ENCODE measurements at regions not wholly inside any gene's neighbourhood (a gene's known extent, or its start where the extent isn't known, plus 50 kb on each side); places are given as distances from the start of the nearest gene placed in this dataset.

- peaks cover 4% of the 10 kb centered on the region for H3K9me3 ChIP-seq
- Mint-ChIP-seq H3K36me3 (peaks cover 4% of the 10 kb centered on the region), H3K9me3 (peaks cover 5 to 17% (median 10%) of the 10 kb centered on the region in 3 donors), H3K4me1 (peaks cover 8 to 17% (median 13%) of the 10 kb centered on the region in 3 donors), H3K27me3 (no peaks in the 10 kb centered on the region), H3K27ac (no peak overlapping the region), H3K4me3 (no peak overlapping the region)
- CTCF ChIA-PET = interaction anchor here (0.7 kb wide), 2 partner anchors 50 to 170 kb away, joined by 3 read pairs; no protein-coding TSS in a partner anchor
- H3K4me1 ChIP-seq (ENCODE audit: control insufficient read depth in 1 of 2, extremely low read depth in 1 of 2, insufficient read depth in 2 of 2, low read length in 2 of 2) = peaks cover 0 to 17% of the 10 kb centered on the region in 2 experiments
- no peaks in the 10 kb centered on the region for H3K36me3 ChIP-seq (ENCODE audit: control insufficient read depth in 2 of 2, extremely low read depth in 1 of 2, insufficient read depth in 1 of 2, low read length in 1 of 2)
- WGBS (ENCODE audit: insufficient coverage) = 40% methylated on average over 1 of the region's 2 CpGs
- peak in 1 of 4 experiments; percentile 71 for ATAC-seq (replicated peaks in 1 of 4)
- no peaks in the 10 kb centered on the region for H3K27me3 ChIP-seq (replicated peaks in 1 of 2; ENCODE audit: control insufficient read depth in 2 of 2, extremely low read depth in 1 of 2, insufficient read depth in 2 of 2, low read length in 1 of 2)
- no peak for DNase-seq
- POLR2A ChIA-PET = interaction anchor here in 1 of 2 donors (0.5 kb wide), 1 partner anchor 20 kb away, joined by 6 read pairs; no protein-coding TSS in a partner anchor
- H3K4me3 ChIP-seq (ENCODE audit: control insufficient read depth in 1 of 2, extremely low read depth in 1 of 2, low read length in 1 of 2) = no peak overlapping the region
- no peak overlapping the region for H3K27ac ChIP-seq (ENCODE audit: low read length)
Measured at GRCh38 chr4:54909961-54910360, 215.4 kb downstream of the KDR start.

- Mint-ChIP-seq H3K9me3 (peaks cover 5 to 17% (median 10%) of the 10 kb centered on the region in 3 donors), H3K27me3 (no peaks in the 10 kb centered on the region), H3K27ac (no peak overlapping the region), H3K4me1 (peaks cover 8 to 17% (median 13%) of the 10 kb centered on the region in 3 donors), H3K36me3 (peaks cover 4% of the 10 kb centered on the region), H3K4me3 (no peak overlapping the region)
- ChIA-PET POLR2A (no interaction called here), CTCF (no interaction called here)
- ATAC-seq (replicated peaks in 1 of 4) (no peak), DNase-seq (no peak)
- Histone ChIP-seq H3K27me3 (replicated peaks in 1 of 2; ENCODE audit: control insufficient read depth in 2 of 2, extremely low read depth in 1 of 2, insufficient read depth in 2 of 2, low read length in 1 of 2) (no peaks in the 10 kb centered on the region), H3K27ac (ENCODE audit: low read length) (no peak overlapping the region), H3K9me3 (peaks cover 4% of the 10 kb centered on the region), H3K4me1 (ENCODE audit: control insufficient read depth in 1 of 2, extremely low read depth in 1 of 2, insufficient read depth in 2 of 2, low read length in 2 of 2) (peaks cover 0 to 17% of the 10 kb centered on the region in 2 experiments), H3K4me3 (ENCODE audit: control insufficient read depth in 1 of 2, extremely low read depth in 1 of 2, low read length in 1 of 2) (no peak overlapping the region), H3K36me3 (ENCODE audit: control insufficient read depth in 2 of 2, extremely low read depth in 1 of 2, insufficient read depth in 1 of 2, low read length in 1 of 2) (no peaks in the 10 kb centered on the region)
- 57% methylated on average over 2 of the region's 3 CpGs for WGBS (ENCODE audit: insufficient coverage)
Measured at GRCh38 chr4:54908763-54909162, 216.6 kb downstream of the KDR start.

GRCh38 chr4:54904953-54905352 lies 220.4 kb downstream of the KDR start:
- H3K9me3 Mint-ChIP-seq = peaks cover 5 to 17% (median 10%) of the 10 kb centered on the region in 3 donors
- peaks cover 4% of the 10 kb centered on the region for H3K36me3 Mint-ChIP-seq
- no peak overlapping the region for H3K4me3 Mint-ChIP-seq
- WGBS (ENCODE audit: insufficient coverage) = 88% methylated on average over 1 of the region's 2 CpGs
- H3K4me1 ChIP-seq (ENCODE audit: control insufficient read depth in 1 of 2, extremely low read depth in 1 of 2, insufficient read depth in 2 of 2, low read length in 2 of 2) = peaks cover 0 to 10% of the 10 kb centered on the region in 2 experiments
- H3K27ac ChIP-seq (ENCODE audit: low read length) = no peak overlapping the region
- H3K4me3 ChIP-seq (ENCODE audit: control insufficient read depth in 1 of 2, extremely low read depth in 1 of 2, low read length in 1 of 2) = no peak overlapping the region
- no peaks in the 10 kb centered on the region for H3K27me3 Mint-ChIP-seq
- H3K9me3 ChIP-seq = peaks cover 4% of the 10 kb centered on the region
- DNase-seq = no peak
- peaks cover 4 to 14% (median 9%) of the 10 kb centered on the region in 3 donors for H3K4me1 Mint-ChIP-seq
- H3K27ac Mint-ChIP-seq = no peak overlapping the region
- POLR2A ChIA-PET = no interaction called here
- H3K36me3 ChIP-seq (ENCODE audit: control insufficient read depth in 2 of 2, extremely low read depth in 1 of 2, insufficient read depth in 1 of 2, low read length in 1 of 2) = no peaks in the 10 kb centered on the region
- no peaks in the 10 kb centered on the region for H3K27me3 ChIP-seq (replicated peaks in 1 of 2; ENCODE audit: control insufficient read depth in 2 of 2, extremely low read depth in 1 of 2, insufficient read depth in 2 of 2, low read length in 1 of 2)
- no peak for ATAC-seq (replicated peaks in 1 of 4)
- CTCF ChIA-PET = no interaction called here

- ChIA-PET CTCF (no interaction called here), POLR2A (no interaction called here)
- ATAC-seq (replicated peaks in 1 of 4) = no peak
- Mint-ChIP-seq H3K9me3 (peaks cover 5 to 17% (median 10%) of the 10 kb centered on the region in 3 donors), H3K27ac (no peak overlapping the region), H3K36me3 (peaks cover 4% of the 10 kb centered on the region), H3K27me3 (no peaks in the 10 kb centered on the region), H3K4me1 (peaks cover 0 to 7% (median 3%) of the 10 kb centered on the region in 3 donors), H3K4me3 (no peak overlapping the region)
- H3K27ac ChIP-seq (ENCODE audit: low read length) = no peak overlapping the region
- no peak overlapping the region for H3K4me3 ChIP-seq (ENCODE audit: control insufficient read depth in 1 of 2, extremely low read depth in 1 of 2, low read length in 1 of 2)
- H3K9me3 ChIP-seq = peaks cover 4% of the 10 kb centered on the region
- no peaks in the 10 kb centered on the region for H3K36me3 ChIP-seq (ENCODE audit: control insufficient read depth in 2 of 2, extremely low read depth in 1 of 2, insufficient read depth in 1 of 2, low read length in 1 of 2)
- no peaks in the 10 kb centered on the region for H3K4me1 ChIP-seq (ENCODE audit: control insufficient read depth in 1 of 2, extremely low read depth in 1 of 2, insufficient read depth in 2 of 2, low read length in 2 of 2)
- WGBS (ENCODE audit: insufficient coverage) = 72% methylated on average over 3 of the region's 3 CpGs
- no peaks in the 10 kb centered on the region for H3K27me3 ChIP-seq (replicated peaks in 1 of 2; ENCODE audit: control insufficient read depth in 2 of 2, extremely low read depth in 1 of 2, insufficient read depth in 2 of 2, low read length in 1 of 2)
- no peak for DNase-seq
Measured at GRCh38 chr4:54902976-54903375, 222.4 kb downstream of the KDR start.

- ChIA-PET CTCF (no interaction called here), POLR2A (no interaction called here)
- Histone ChIP-seq H3K27me3 (replicated peaks in 1 of 2; ENCODE audit: control insufficient read depth in 2 of 2, extremely low read depth in 1 of 2, insufficient read depth in 2 of 2, low read length in 1 of 2) (no peaks in the 10 kb centered on the region), H3K4me3 (ENCODE audit: control insufficient read depth in 1 of 2, extremely low read depth in 1 of 2, low read length in 1 of 2) (no peak overlapping the region), H3K9me3 (peaks cover 4% of the 10 kb centered on the region), H3K27ac (ENCODE audit: low read length) (no peak overlapping the region), H3K36me3 (ENCODE audit: control insufficient read depth in 2 of 2, extremely low read depth in 1 of 2, insufficient read depth in 1 of 2, low read length in 1 of 2) (no peaks in the 10 kb centered on the region), H3K4me1 (ENCODE audit: control insufficient read depth in 1 of 2, extremely low read depth in 1 of 2, insufficient read depth in 2 of 2, low read length in 2 of 2) (no peaks in the 10 kb centered on the region)
- Mint-ChIP-seq H3K9me3 (peaks cover 3 to 10% (median 5%) of the 10 kb centered on the region in 3 donors), H3K27me3 (no peaks in the 10 kb centered on the region), H3K4me3 (no peak overlapping the region), H3K27ac (no peak overlapping the region), H3K4me1 (peaks cover 0 to 7% (median 3%) of the 10 kb centered on the region in 3 donors), H3K36me3 (peaks cover 4% of the 10 kb centered on the region)
- DNase-seq = no peak
- whole genome bisulfite sequencing (ENCODE audit: insufficient coverage) = no CpG with 5 or more reads among the region's 1 CpG
- no peak for ATAC-seq (replicated peaks in 1 of 4)
Measured at GRCh38 chr4:54902271-54902670, 223.1 kb downstream of the KDR start.

GRCh38 chr4:54901202-54901601 lies 224.2 kb downstream of the KDR start:
- H3K9me3 Mint-ChIP-seq = peaks cover 1 to 2% (median 2%) of the 10 kb centered on the region in 3 donors
- Histone ChIP-seq H3K27ac (ENCODE audit: low read length) (no peak overlapping the region), H3K27me3 (replicated peaks in 1 of 2; ENCODE audit: control insufficient read depth in 2 of 2, extremely low read depth in 1 of 2, insufficient read depth in 2 of 2, low read length in 1 of 2) (no peaks in the 10 kb centered on the region), H3K36me3 (ENCODE audit: control insufficient read depth in 2 of 2, extremely low read depth in 1 of 2, insufficient read depth in 1 of 2, low read length in 1 of 2) (no peaks in the 10 kb centered on the region), H3K9me3 (peaks cover under 1% of the 10 kb centered on the region), H3K4me3 (ENCODE audit: control insufficient read depth in 1 of 2, extremely low read depth in 1 of 2, low read length in 1 of 2) (no peak overlapping the region), H3K4me1 (ENCODE audit: control insufficient read depth in 1 of 2, extremely low read depth in 1 of 2, insufficient read depth in 2 of 2, low read length in 2 of 2) (no peaks in the 10 kb centered on the region)
- H3K4me1 Mint-ChIP-seq = peaks cover 0 to 7% (median 3%) of the 10 kb centered on the region in 3 donors
- no peak for DNase-seq
- H3K36me3 Mint-ChIP-seq = peaks cover 2% of the 10 kb centered on the region
- H3K27ac Mint-ChIP-seq = no peak overlapping the region
- H3K4me3 Mint-ChIP-seq = no peak overlapping the region
- POLR2A ChIA-PET = no interaction called here
- 100% methylated on average over 1 of the region's 1 CpG for WGBS (ENCODE audit: insufficient coverage)
- ATAC-seq (replicated peaks in 1 of 4) = no peak
- no peaks in the 10 kb centered on the region for H3K27me3 Mint-ChIP-seq
- CTCF ChIA-PET = no interaction called here
